Urinary bladder (tissue), 3 donors: ENCODE measurements at regions not wholly inside any gene's neighbourhood (a gene's known extent, or its start where the extent isn't known, plus 50 kb on each side); places are given as distances from the start of the nearest gene placed in this dataset.

Experiments
- DNase-seq: peaks from one replicate; pipeline ENCODE4 v3.0.0-alpha.2; 2015; ENCODE audit errors: extremely low spot score
- H3K27ac ChIP-seq: one replicate; pipeline ENCODE4 v1.5.1; 2013; ENCODE audit warnings: low read depth, mild to moderate bottlenecking, moderate library complexity
- H3K36me3 ChIP-seq: one replicate; pipeline ENCODE4 v1.6.1; 2013; ENCODE audit warnings: mild to moderate bottlenecking, moderate library complexity; ENCODE audit not compliant: insufficient read depth
- H3K4me1 ChIP-seq: one replicate; pipeline ENCODE4 v1.6.1; 2013; ENCODE audit warnings: mild to moderate bottlenecking, moderate library complexity; ENCODE audit not compliant: insufficient read depth
- H3K4me3 ChIP-seq: one replicate; pipeline ENCODE4 v1.5.1; 2013; ENCODE audit warnings: low read depth, low read length
- WGBS: extraction: QIAGEN DNeasy Blood & Tissue Kit; methylation state at CpG from one replicate; pipeline ENCODE4 v1.1.7; 2013; 5-methylcytosine and 5-hydroxymethylcytosine counted together
- donor health status: healthy with polysubstance abuse.
- donor health status: healthy.

- DNase-seq, result no peak
- no peak overlapping the region for H3K4me3 ChIP-seq
- WGBS, result 82% methylated on average over 2 of the region's 2 CpGs
- no peak overlapping the region for H3K27ac ChIP-seq
- no peaks in the 10 kb centered on the region for H3K36me3 ChIP-seq
- H3K4me1 ChIP-seq, result no peaks in the 10 kb centered on the region
These were observed 171.7 kb downstream of the TLR4 start for GRCh38 chr9:117875886-117876285.

DNA sequence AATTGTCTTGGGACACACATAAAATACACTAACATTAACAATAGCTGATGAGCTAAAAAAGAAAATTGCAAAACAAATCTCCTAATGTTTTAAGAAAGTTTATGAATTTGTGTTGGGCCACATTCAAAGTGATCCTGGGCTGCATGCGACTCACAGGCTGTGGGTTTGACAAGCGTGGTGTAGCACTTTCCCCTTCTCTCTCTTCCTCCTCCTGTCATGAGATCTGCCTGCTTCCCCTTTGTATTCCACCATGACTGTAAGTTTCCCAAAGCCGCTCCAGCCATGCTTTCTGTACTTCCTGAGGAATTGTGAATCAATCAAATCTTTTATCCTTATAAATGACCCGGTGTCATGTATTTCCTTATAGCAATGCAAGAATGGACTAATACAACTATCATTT is 178.0 kb downstream of the TLR4 start:
- no peak for DNase-seq
- 76% methylated on average over 4 of the region's 4 CpGs for WGBS
- Histone ChIP-seq H3K27ac (no peak overlapping the region), H3K4me3 (no peak overlapping the region), H3K4me1 (no peaks in the 10 kb centered on the region), H3K36me3 (no peaks in the 10 kb centered on the region)

DNA sequence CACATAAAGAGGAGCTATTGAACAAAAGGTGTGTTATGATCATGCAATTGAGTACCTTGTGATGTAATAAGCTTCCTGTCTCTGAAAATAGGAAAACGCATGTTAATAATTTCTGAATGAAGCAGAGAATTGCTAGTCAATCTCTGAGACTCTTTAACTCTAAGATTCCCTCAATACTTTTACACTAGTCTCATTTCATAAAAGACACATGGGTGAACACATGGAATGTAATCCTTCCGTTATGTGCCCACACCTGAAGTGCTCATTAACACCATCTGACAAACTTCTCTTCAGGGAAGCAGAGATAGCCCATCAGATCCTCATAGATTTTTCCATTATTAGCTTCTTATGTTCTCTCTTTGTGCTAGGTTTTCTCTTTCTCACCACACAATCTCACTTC is 182.4 kb downstream of the TLR4 start:
- WGBS, result 78% methylated on average over 2 of the region's 2 CpGs

DNA sequence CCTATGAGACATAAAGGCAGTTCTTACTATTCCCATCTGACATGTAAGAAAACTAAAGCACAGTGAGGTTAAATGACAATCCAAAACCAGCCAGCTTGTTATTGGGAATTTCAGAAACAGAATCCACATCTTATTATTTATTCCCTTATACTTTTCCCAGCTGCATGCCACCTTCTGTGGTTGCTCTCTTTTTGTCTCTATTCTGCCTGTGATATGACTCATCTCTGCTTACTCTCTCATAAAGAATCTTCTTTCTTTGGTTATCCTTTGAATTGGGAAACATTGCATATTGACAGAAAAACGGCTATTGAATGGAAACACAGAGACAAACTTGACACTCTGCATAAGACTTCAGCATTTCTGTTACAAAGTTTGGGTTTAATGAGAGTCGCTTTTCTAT is 183.2 kb downstream of the TLR4 start:
- WGBS, result 76% methylated on average over 2 of the region's 2 CpGs
- no peak for DNase-seq
- no peak overlapping the region for H3K27ac ChIP-seq
- H3K4me3 ChIP-seq, result no peak overlapping the region
- no peaks in the 10 kb centered on the region for H3K36me3 ChIP-seq
- no peaks in the 10 kb centered on the region for H3K4me1 ChIP-seq

More for the DNA sequence above, 182.4 kb downstream of the TLR4 start:
- Histone ChIP-seq H3K27ac (no peak overlapping the region), H3K36me3 (no peaks in the 10 kb centered on the region), H3K4me1 (no peaks in the 10 kb centered on the region), H3K4me3 (no peak overlapping the region)
- no peak for DNase-seq

GRCh38 chr9:117887941-117888340 is 183.7 kb downstream of the TLR4 start:
- Histone ChIP-seq H3K36me3 (no peaks in the 10 kb centered on the region), H3K4me3 (no peak overlapping the region), H3K4me1 (no peaks in the 10 kb centered on the region), H3K27ac (no peak overlapping the region)
- 83% methylated on average over 3 of the region's 3 CpGs for WGBS
- DNase-seq, result no peak

DNA sequence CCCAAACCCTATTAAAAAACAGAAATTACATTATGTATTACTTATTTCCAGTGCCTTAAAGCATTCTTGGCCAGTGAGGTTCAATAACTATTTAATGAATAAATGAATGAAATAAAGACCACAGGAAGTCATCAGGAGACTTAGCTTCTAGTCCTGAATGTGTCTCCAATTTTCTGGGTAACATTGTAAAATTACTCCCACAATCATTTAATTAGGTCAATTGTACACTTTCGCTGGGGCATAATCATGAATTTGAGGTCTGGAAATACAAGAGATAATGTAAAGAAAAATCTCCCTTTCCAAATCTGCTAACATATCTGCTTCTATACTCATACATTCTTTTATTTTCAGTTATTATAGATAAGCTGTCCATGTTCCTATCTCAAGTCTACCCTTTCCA is 199.2 kb downstream of the TLR4 start:
- no peak for DNase-seq
- 87% methylated on average over 1 of the region's 1 CpG for WGBS
- Histone ChIP-seq H3K36me3 (no peaks in the 10 kb centered on the region), H3K27ac (no peak overlapping the region), H3K4me3 (no peak overlapping the region), H3K4me1 (no peaks in the 10 kb centered on the region)

DNA sequence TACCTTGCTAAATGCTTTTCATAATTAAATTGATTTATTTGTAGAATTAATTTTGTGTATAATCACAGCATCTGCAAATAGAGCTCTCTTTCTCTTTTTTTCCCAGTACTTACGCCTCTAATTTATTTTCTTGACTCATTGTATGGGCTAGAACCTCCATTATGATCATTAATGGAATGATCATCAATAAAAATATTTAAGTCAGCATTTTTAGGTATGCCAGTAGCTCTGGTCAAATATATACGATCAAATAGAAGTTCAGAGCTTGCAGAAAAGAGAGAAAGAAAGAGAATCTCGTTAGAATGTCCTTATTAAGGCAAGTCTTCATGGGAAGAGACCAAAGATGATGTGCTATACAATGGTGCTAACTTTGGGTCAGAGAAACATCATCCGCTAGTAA is 202.6 kb downstream of the TLR4 start:
- DNase-seq, result no peak
- H3K4me3 ChIP-seq, result no peak overlapping the region
- 60% methylated on average over 4 of the region's 4 CpGs for WGBS
- no peaks in the 10 kb centered on the region for H3K4me1 ChIP-seq
- no peak overlapping the region for H3K27ac ChIP-seq
- H3K36me3 ChIP-seq, result no peaks in the 10 kb centered on the region

GRCh38 chr9:117907420-117907819 is 203.2 kb downstream of the TLR4 start:
- 17% methylated on average over 1 of the region's 1 CpG for WGBS
- Histone ChIP-seq H3K36me3 (no peaks in the 10 kb centered on the region), H3K4me1 (no peaks in the 10 kb centered on the region), H3K27ac (no peak overlapping the region), H3K4me3 (no peak overlapping the region)
- DNase-seq, result no peak

- Histone ChIP-seq H3K36me3 (no peaks in the 10 kb centered on the region), H3K4me3 (no peak overlapping the region), H3K4me1 (no peaks in the 10 kb centered on the region), H3K27ac (no peak overlapping the region)
- no peak for DNase-seq
- WGBS, result 83% methylated on average over 2 of the region's 2 CpGs
These were observed 212.1 kb downstream of the TLR4 start for GRCh38 chr9:117916291-117916690.

GRCh38 chr9:117917873-117918272 is 213.7 kb downstream of the TLR4 start:
- DNase-seq, result no peak
- Histone ChIP-seq H3K4me1 (no peaks in the 10 kb centered on the region), H3K36me3 (no peaks in the 10 kb centered on the region), H3K4me3 (no peak overlapping the region), H3K27ac (no peak overlapping the region)
- WGBS, result 51% methylated on average over 6 of the region's 6 CpGs

GRCh38 chr9:117919538-117919937 is 215.3 kb downstream of the TLR4 start:
- WGBS, result 59% methylated on average over 3 of the region's 3 CpGs
- H3K27ac ChIP-seq, result no peak overlapping the region
- H3K4me1 ChIP-seq, result no peaks in the 10 kb centered on the region
- no peak for DNase-seq
- no peaks in the 10 kb centered on the region for H3K36me3 ChIP-seq
- H3K4me3 ChIP-seq, result no peak overlapping the region

DNA sequence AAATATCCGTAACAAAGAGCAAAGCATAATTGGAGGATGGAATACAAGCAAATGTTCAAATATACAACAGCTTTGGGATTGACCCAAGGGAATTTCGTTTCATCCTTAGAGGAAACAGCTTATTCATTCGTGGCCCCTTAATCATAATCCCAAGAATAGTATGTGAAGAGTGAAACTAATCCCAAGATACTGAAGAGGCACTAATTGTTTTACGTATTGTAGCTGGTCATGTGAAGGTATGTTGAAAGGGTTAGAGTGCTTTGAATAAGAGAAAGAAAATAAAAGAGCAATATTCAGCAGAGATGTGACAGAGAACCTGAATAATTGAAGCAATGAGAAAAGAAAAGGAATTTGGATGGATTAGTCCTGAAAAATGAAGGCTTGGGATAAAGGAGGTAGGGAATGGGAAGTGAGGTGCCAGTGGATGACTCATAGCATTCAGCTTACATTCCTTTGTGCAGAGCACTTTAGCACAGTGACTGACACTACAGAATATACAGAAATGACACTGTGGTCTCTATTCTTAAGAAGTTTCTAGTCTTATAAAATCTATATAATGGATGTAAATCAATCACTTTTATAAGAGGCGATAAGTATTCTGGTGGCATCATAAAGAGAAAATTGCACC is 221.9 kb downstream of the TLR4 start:
- no peak overlapping the region for H3K4me3 ChIP-seq
- no peak for DNase-seq
- H3K4me1 ChIP-seq, result no peaks in the 10 kb centered on the region
- H3K27ac ChIP-seq, result no peak overlapping the region
- WGBS, result 60% methylated on average over 5 of the region's 5 CpGs
- H3K36me3 ChIP-seq, result no peaks in the 10 kb centered on the region

GRCh38 chr9:117927354-117927753 is 223.2 kb downstream of the TLR4 start:
- Histone ChIP-seq H3K36me3 (no peaks in the 10 kb centered on the region), H3K4me3 (no peak overlapping the region), H3K27ac (no peak overlapping the region), H3K4me1 (no peaks in the 10 kb centered on the region)
- 41% methylated on average over 3 of the region's 3 CpGs for whole genome bisulfite sequencing
- DNase-seq, result no peak

DNA sequence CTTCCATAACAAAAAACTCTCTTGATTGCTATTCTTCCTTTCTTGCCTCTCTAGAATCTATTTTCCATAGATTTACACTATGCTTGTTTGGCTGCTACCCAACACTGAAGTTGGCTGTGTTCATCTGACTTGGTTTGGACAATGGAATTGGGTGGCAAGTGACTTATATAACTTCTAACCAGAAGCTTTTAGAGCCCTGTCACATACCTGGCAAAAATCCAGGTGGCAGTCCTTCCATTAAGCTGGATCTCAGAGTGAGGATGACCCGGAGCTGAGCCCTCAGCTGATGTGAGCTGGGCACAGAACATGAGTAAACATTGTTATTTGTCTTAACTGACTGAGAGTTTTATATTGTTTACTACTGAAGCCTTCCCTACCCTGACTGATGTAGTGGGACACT is 225.7 kb downstream of the TLR4 start:
- 51% methylated on average over 1 of the region's 1 CpG for WGBS
- DNase-seq, result no peak

GRCh38 chr9:117932585-117932984 is 228.4 kb downstream of the TLR4 start:
- Histone ChIP-seq H3K36me3 (no peaks in the 10 kb centered on the region), H3K4me1 (no peaks in the 10 kb centered on the region), H3K4me3 (no peak overlapping the region), H3K27ac (no peak overlapping the region)
- no peak for DNase-seq
- 91% methylated on average over 4 of the region's 4 CpGs for WGBS

More for the DNA sequence above, 225.7 kb downstream of the TLR4 start:
- H3K4me1 ChIP-seq, result no peaks in the 10 kb centered on the region
- no peaks in the 10 kb centered on the region for H3K36me3 ChIP-seq
- no peak overlapping the region for H3K27ac ChIP-seq
- H3K4me3 ChIP-seq, result no peak overlapping the region
